Amniotic stem cell (primary cell): ENCODE measurements at regions not wholly inside any gene's neighbourhood (a gene's known extent, or its start where the extent isn't known, plus 50 kb on each side); places are given as distances from the start of the nearest gene placed in this dataset.
"Not testable (repeated sequence)": the region's sequence is repeated elsewhere in the genome, so short reads cannot be mapped to it uniquely, and the experiment has no call there.

Experiments
- DNase-seq: peaks from one replicate; lab custom pipeline; 2025; lab: John Stamatoyannopoulos, UW

GRCh38 chr10:6926971-6927370 lies 346.9 kb upstream of the PRKCQ start:
- DNase-seq = no peak

GRCh38 chr10:6925146-6925545 lies 345.1 kb upstream of the PRKCQ start:
- no peak for DNase-seq

- DNase-seq = no peak
These were observed 344.1 kb upstream of the PRKCQ start for GRCh38 chr10:6924166-6924565.

- not testable (repeated sequence) for DNase-seq
These were observed 340.9 kb upstream of the PRKCQ start for GRCh38 chr10:6921026-6921425.

- DNase-seq = no peak
These were observed 340.3 kb upstream of the PRKCQ start for GRCh38 chr10:6920072-6921019.

GRCh38 chr10:6919077-6919476 lies 339.0 kb upstream of the PRKCQ start:
- no peak for DNase-seq

GRCh38 chr10:6918305-6918704 lies 338.2 kb upstream of the PRKCQ start:
- DNase-seq = no peak

GRCh38 chr10:6917125-6917524 lies 337.0 kb upstream of the PRKCQ start:
- DNase-seq = no peak

GRCh38 chr10:6916601-6917000 lies 336.5 kb upstream of the PRKCQ start:
- DNase-seq = no peak

- DNase-seq = no peak
These were observed 335.2 kb upstream of the PRKCQ start for GRCh38 chr10:6915307-6915706.

- DNase-seq = no peak
These were observed 332.9 kb upstream of the PRKCQ start for GRCh38 chr10:6912929-6913328.

- DNase-seq = no peak
These were observed 332.3 kb upstream of the PRKCQ start for GRCh38 chr10:6912424-6912823.

- DNase-seq = no peak
These were observed 331.9 kb upstream of the PRKCQ start for GRCh38 chr10:6912021-6912420.

GRCh38 chr10:6909905-6910560 lies 330.0 kb upstream of the PRKCQ start:
- DNase-seq = no peak

GRCh38 chr10:6907877-6908530 lies 327.9 kb upstream of the PRKCQ start:
- DNase-seq = no peak

GRCh38 chr10:6894405-6894804 lies 314.3 kb upstream of the PRKCQ start:
- no peak for DNase-seq

GRCh38 chr10:6892864-6893263 lies 312.8 kb upstream of the PRKCQ start:
- no peak for DNase-seq

- DNase-seq = no peak
These were observed 311.8 kb upstream of the PRKCQ start for GRCh38 chr10:6891924-6892323.

GRCh38 chr10:6889718-6890117 lies 309.6 kb upstream of the PRKCQ start:
- DNase-seq = no peak

GRCh38 chr10:6888434-6888833 lies 308.4 kb upstream of the PRKCQ start:
- DNase-seq = no peak

GRCh38 chr10:6885284-6885683 lies 305.2 kb upstream of the PRKCQ start:
- no peak for DNase-seq

- DNase-seq = no peak
These were observed 301.9 kb upstream of the PRKCQ start for GRCh38 chr10:6881987-6882386.
